Fibroblast of skin of back (primary cell): ENCODE measurements at regions not wholly inside any gene's neighbourhood (a gene's known extent, or its start where the extent isn't known, plus 50 kb on each side); places are given as distances from the start of the nearest gene placed in this dataset.

Experiments
- DNase-seq: peaks from one replicate; pipeline ENCODE4 v3.0.0-alpha.2; 2013

DNA sequence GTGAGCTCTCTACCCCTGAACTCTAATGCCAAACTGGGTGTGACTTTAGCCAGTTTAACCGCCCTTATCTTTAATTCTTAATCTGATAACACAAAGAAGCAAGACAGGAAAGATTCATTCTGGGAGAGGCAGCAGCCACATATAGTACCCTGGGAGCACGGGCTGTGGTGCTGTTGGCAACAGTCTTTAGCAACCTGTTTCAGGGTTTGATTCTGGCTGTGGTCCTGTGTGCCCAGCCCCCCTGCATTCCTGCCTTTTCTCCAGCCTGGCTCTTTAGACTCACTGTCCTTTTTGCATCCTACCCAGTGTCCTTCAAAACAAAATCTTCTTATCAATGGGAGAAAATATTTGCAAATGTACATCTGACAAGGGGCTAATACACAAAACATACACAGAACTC is 275.2 kb downstream of the GXYLT1 start:
- no peak for DNase-seq

DNA sequence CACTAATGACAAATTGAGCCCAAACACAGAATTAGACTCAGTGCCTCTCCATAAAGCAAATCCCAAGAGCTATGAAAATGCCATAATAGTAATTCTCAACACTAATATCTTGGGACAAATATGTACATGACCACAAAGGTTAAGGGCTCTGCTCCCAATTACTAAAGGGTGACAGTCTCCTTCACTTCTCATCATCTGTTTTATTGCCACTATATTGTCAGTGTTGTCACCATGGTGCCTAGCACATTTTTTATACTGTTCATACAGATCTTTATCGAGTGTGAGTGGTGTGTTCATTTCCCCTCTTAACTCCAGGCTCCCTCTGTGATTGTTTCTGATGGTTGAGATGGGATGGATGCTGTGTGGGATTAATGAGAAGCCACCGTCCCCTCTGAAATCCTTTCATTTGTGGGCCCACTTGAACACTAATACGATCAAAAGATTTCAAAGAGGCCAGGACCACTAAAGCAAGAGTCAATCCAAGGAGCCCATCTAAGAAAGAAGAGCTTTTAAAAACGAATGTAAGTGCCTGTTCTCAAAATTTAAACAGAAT is 277.7 kb downstream of the GXYLT1 start:
- no peak for DNase-seq

DNA sequence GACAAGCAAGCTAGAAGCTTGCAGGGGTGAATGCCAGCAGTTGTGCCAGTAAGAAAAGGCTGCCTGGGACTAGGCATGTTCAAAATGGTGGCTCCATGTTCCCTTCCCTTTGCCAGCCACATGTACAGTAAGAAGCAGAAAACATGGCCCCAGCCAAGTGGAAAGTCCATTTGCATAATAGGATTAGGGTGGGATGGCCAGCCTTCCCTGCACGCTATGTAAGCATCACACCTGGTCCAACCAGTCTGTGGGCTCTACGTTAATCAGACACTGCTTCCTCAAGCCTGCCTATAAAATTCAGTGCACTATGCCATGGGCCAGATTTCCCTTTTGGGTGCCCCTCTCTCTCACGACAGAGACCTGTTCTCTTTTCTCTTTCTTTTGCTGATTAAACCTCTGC is 288.4 kb downstream of the GXYLT1 start:
- DNase-seq: no peak

- DNase-seq: no peak
These were observed 294.6 kb downstream of the GXYLT1 start for GRCh38 chr12:41850046-41850445.

DNA sequence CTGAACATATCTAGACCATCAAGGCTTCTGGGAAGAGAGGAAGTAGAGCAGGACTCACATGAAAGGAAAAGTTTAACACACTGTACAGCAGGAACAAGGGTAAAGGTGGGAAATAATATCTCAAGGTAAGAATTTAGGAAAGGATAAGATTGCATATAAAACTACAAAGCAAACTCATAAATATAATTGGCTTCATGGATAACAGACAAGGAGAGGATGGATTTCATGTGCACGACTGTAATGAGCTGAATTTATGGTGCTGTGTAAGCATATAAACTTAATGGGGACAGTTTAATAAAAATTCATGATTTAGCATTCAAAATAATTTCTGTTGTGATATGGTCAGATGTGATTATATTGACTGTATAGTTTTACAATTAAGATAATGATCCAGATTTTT is 298.0 kb downstream of the GXYLT1 start:
- no peak for DNase-seq

GRCh38 chr12:41836416-41836815 is 308.3 kb downstream of the GXYLT1 start:
- no peak for DNase-seq

GRCh38 chr12:41835556-41835955 is 309.1 kb downstream of the GXYLT1 start:
- DNase-seq: no peak

- DNase-seq: no peak
These were observed 324.7 kb downstream of the GXYLT1 start for GRCh38 chr12:41819948-41820347.

- DNase-seq: no peak
These were observed 340.6 kb downstream of the GXYLT1 start for GRCh38 chr12:41804026-41804425.

- DNase-seq: peak; percentile 12
These were observed 341.9 kb downstream of the GXYLT1 start for GRCh38 chr12:41802803-41803202.

- DNase-seq: no peak
These were observed 343.4 kb downstream of the GXYLT1 start for GRCh38 chr12:41801261-41801660.

DNA sequence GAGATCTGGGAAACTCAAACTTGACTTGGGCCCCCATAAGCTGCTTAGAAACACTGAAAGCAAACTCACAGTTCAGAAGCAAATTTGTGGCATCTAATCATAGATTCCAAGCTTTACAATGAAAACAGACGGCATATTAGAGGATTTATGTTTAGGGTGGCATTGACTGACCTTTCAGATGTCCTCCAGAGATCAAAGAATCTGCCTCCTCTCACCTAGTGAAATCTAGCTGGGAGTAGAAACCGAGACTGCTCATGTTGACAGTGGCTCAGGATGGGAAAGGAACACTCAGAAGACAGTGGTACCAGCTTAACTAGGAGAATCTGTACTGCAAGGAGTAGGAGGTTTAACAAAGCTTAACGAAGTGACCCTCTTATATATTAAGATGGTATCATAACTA is 345.0 kb downstream of the GXYLT1 start:
- DNase-seq: no peak

DNA sequence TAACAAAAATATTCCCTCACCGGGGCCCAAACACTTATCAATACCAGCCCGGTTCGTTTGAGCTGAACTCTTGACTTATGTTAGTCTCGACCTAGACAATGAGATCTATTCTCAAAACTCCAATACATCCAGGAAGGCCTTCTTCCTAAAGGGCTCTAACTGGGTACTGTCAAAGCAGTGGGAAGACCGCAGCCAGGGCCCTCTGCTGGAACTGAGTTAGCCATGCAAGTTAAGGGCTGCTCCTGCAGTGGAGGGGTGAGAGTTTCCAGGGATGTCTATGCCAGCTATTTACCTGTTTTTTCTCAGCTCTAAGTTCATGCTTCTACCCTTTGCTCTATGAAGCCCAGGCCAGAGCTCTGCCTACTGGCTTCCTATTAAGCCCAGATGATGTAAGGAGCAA is 348.8 kb downstream of the GXYLT1 start:
- no peak for DNase-seq

DNA sequence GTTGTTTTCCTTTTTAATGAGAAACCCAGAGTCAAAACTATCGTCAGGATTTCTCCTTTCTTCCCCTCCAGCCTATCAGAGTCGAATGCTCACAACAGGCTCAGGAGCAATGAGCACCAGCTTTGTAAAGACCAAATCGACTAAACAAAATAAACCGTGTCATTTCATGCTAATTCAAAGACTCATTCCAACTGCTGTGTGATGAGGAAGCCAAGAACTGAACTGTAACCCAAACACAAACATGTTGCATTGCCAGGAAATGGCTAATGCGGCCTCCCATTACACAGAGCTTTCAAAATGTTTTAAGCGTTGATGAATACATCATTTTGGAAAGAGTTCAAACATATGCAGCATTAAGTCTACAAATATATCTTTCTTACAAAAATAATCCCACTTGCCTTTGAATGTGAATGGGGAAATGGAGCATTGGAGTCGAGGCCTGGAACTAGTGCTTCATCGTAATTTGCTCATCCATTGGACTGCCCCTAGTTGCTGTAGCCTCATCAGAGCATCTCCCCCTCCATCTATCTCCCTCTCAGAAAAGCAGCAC is 349.5 kb downstream of the GXYLT1 start:
- DNase-seq: peak; percentile 32

DNA sequence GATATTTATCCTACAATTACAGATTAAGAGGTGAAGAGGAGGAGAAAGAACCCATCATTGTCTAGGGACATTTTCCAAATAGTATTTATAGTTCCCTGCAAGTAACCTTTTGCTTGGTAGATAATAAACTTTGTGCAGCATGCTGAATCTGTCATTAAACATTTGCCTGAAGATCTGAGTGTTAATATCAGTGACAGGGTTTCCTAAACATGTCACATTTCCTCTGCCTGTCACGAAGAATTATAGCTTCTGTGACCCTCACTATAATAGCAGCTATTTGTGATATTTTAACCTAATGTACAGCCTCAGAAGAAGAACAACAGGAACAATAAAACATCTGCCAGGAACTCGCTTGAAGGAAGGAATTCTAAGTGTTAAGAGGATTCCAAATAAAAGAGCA is 350.3 kb downstream of the GXYLT1 start:
- no peak for DNase-seq

DNA sequence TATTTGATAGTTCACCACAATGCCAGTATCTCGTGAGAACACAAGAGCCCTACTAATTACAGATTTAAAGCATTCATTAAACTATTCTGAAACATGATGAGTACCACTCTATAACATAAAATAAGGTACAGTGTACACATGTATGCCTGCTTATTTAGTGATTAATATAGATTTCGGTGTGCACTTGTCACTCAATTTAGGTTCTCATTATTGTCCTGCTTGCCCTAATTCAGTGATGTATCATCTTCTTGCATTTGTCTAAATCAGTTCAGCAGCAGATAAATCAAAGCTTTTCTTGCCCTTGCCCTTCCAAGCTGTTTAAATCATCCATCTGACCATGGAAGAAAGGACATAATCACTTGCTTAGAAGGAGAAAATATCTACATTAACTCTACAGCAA is 359.7 kb downstream of the GXYLT1 start:
- no peak for DNase-seq

GRCh38 chr12:41778934-41779333 is 365.7 kb downstream of the GXYLT1 start:
- no peak for DNase-seq

DNA sequence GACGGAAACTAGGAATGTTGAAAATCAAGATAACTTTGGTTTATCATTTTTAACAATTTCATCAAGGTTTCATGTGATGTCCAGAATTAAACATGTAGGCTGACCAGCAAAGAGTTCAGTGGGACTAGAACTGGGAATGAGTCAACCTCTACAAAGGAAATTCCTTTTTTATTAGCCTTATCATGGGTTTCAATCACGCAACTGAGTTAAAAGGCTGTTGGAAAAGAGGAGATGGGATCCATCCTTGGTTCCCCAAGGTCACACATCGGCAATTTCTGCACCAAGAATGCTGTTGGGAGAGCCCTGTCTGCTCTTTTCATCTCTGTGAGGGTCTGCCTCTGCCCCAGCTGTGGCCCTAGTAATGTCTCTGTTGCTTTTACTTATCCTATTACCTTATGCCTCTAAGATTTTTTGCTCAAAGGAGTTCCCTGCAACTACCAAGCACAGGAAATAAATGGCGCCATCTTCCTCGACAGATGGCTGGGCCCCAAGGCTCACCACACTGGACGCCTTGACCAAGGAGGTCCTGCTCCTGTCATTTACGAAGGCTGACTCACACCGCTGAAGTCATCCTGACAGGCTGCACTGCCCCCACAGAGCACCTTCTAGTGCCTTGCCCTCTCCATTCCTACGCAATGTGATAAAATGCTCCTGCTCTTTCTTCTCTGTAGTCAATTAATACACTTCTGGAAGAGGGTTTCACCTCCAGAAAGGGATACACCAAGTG is 367.4 kb downstream of the GXYLT1 start:
- no peak for DNase-seq

- no peak for DNase-seq
These were observed 372.2 kb downstream of the GXYLT1 start for GRCh38 chr12:41772478-41772877.

- DNase-seq: no peak
These were observed 374.9 kb downstream of the GXYLT1 start for GRCh38 chr12:41769810-41770209.

- no peak for DNase-seq
These were observed 376.2 kb downstream of the GXYLT1 start for GRCh38 chr12:41768456-41768855.

GRCh38 chr12:41762691-41763090 is 382.0 kb downstream of the GXYLT1 start:
- DNase-seq: no peak

- no peak for DNase-seq
These were observed 399.1 kb downstream of the GXYLT1 start for GRCh38 chr12:41745593-41745992.

GRCh38 chr12:41743835-41744234 is 400.8 kb downstream of the GXYLT1 start:
- DNase-seq: no peak

GRCh38 chr12:41739066-41739465 is 405.6 kb downstream of the GXYLT1 start:
- DNase-seq: no peak
